Astrocyte of the hippocampus (primary cell): ENCODE measurements at regions not wholly inside any gene's neighbourhood (a gene's known extent, or its start where the extent isn't known, plus 50 kb on each side); places are given as distances from the start of the nearest gene placed in this dataset.
A peak's percentile ranks its signal among the peaks of the same experiment; 100 is the strongest.
"Not testable (repeated sequence)": the region's sequence is repeated elsewhere in the genome, so short reads cannot be mapped to it uniquely, and the experiment has no call there.

Experiments used
- DNase-seq: peaks from one replicate; pipeline ENCODE4 v3.0.0; 2011; ENCODE audit warnings: low read depth, low spot score

- DNase-seq = not testable (repeated sequence)
Observed at GRCh38 chr2:114132050-114132449, 242.2 kb downstream of the ACTR3 start.

- no peak for DNase-seq
Observed at GRCh38 chr2:114134146-114134545, 244.3 kb downstream of the ACTR3 start.

GRCh38 chr2:114139542-114139941 lies 249.7 kb downstream of the ACTR3 start:
- DNase-seq = no peak

GRCh38 chr2:114156366-114157056 lies 266.6 kb downstream of the ACTR3 start:
- no peak for DNase-seq

- no peak for DNase-seq
Observed at GRCh38 chr2:114157057-114157385, 267.1 kb downstream of the ACTR3 start.

GRCh38 chr2:114160263-114160981 lies 270.5 kb downstream of the ACTR3 start:
- DNase-seq = no peak

GRCh38 chr2:114161371-114161770 lies 271.5 kb downstream of the ACTR3 start:
- DNase-seq = no peak

GRCh38 chr2:114167799-114168198 lies 274.6 kb upstream of the DPP10 start:
- no peak for DNase-seq

GRCh38 chr2:114170070-114170469 lies 272.4 kb upstream of the DPP10 start:
- no peak for DNase-seq

GRCh38 chr2:114175507-114175906 lies 266.9 kb upstream of the DPP10 start:
- no peak for DNase-seq

- no peak for DNase-seq
Observed at GRCh38 chr2:114185501-114185900, 256.9 kb upstream of the DPP10 start.

GRCh38 chr2:114192362-114192761 lies 250.1 kb upstream of the DPP10 start:
- peak; percentile 2 for DNase-seq

- DNase-seq = no peak
Observed at GRCh38 chr2:114201781-114202180, 240.7 kb upstream of the DPP10 start.

GRCh38 chr2:114203679-114204078 lies 238.8 kb upstream of the DPP10 start:
- DNase-seq = no peak

GRCh38 chr2:114213808-114214207 lies 228.6 kb upstream of the DPP10 start:
- no peak for DNase-seq

- DNase-seq = no peak
Observed at GRCh38 chr2:114218383-114218782, 224.1 kb upstream of the DPP10 start.

- DNase-seq = no peak
Observed at GRCh38 chr2:114219456-114219855, 223.0 kb upstream of the DPP10 start.

- no peak for DNase-seq
Observed at GRCh38 chr2:114222344-114222743, 220.1 kb upstream of the DPP10 start.

GRCh38 chr2:114231921-114232320 lies 210.5 kb upstream of the DPP10 start:
- DNase-seq = no peak

- no peak for DNase-seq
Observed at GRCh38 chr2:114237331-114237730, 205.1 kb upstream of the DPP10 start.

- no peak for DNase-seq
Observed at GRCh38 chr2:114238910-114239559, 203.4 kb upstream of the DPP10 start.

- no peak for DNase-seq
Observed at GRCh38 chr2:114248648-114249047, 193.8 kb upstream of the DPP10 start.

- DNase-seq = no peak
Observed at GRCh38 chr2:114252713-114253112, 189.7 kb upstream of the DPP10 start.
